ENCODE measurements at regions not wholly inside any gene's neighbourhood (a gene's known extent, or its start where the extent isn't known, plus 50 kb on each side); places are given as distances from the start of the nearest gene placed in this dataset.
A peak's percentile ranks its signal among the peaks of the same experiment; 100 is the strongest.

DNA sequence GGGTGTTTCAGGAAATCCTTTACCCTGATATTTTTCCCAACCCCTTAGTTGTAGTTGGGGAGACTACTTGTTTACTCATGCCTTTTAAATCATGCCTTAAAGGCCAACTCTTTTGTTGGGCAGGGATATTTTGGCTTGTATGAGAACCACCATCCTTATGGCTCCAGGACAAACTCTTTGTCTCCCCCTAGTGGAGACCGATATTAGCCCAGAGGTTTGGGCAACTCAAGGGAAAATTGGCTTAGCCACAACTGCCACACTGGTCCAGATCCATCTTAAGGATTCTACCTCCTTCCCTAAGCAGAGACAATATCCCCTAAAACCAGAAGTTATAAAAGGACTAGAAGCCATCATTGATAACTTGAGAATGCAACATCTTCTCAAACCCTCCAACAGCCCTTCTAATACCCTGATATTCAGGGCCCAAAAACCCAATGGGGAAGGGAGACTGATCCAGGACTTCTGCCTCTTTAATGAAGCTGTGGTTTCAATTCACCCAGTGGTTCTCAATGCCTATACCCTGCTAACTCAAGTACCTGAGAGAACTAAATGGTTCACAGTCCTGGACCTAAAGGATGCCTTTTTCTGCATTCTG, 100.9 kb upstream of the HCN1 start:
- no peak for DNase-seq (ENCODE audit: low read depth)
- no peak overlapping the region for H3K4me3 ChIP-seq (ENCODE audit: low read length)
- TF ChIP-seq, protein P1, sequence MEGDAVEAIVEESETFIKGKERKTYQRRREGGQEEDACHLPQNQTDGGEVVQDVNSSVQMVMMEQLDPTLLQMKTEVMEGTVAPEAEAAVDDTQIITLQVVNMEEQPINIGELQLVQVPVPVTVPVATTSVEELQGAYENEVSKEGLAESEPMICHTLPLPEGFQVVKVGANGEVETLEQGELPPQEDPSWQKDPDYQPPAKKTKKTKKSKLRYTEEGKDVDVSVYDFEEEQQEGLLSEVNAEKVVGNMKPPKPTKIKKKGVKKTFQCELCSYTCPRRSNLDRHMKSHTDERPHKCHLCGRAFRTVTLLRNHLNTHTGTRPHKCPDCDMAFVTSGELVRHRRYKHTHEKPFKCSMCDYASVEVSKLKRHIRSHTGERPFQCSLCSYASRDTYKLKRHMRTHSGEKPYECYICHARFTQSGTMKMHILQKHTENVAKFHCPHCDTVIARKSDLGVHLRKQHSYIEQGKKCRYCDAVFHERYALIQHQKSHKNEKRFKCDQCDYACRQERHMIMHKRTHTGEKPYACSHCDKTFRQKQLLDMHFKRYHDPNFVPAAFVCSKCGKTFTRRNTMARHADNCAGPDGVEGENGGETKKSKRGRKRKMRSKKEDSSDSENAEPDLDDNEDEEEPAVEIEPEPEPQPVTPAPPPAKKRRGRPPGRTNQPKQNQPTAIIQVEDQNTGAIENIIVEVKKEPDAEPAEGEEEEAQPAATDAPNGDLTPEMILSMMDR (conservative IDR thresholded peaks at IDR 0.05; ENCODE audit: low read depth, low read length), result peak; percentile 29

DNA sequence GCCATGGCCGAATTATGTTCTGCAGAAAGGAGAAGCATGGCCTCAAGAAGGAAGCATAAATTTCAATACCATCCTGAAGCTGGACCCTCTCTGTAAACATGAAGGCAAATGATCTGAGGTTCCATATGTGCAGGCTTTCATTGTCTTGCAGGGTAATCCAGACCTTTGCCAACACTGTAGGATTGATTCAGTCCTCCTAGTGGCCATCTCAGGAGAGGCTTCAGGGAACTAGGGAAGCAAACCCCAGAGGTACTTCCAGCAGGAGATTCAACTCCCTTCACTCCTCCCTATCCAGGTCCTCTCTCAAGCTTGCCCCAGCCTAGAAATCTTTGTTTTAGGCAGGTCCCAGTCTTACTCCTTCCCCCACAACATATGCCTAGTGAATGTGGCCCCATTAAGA, 99.3 kb upstream of the HCN1 start:
- TF ChIP-seq, protein P1 (conservative IDR thresholded peaks at IDR 0.05; ENCODE audit: low read depth, low read length), result no peak
- no peak for DNase-seq (ENCODE audit: low read depth)
- no peak overlapping the region for H3K4me3 ChIP-seq (ENCODE audit: low read length)

DNA sequence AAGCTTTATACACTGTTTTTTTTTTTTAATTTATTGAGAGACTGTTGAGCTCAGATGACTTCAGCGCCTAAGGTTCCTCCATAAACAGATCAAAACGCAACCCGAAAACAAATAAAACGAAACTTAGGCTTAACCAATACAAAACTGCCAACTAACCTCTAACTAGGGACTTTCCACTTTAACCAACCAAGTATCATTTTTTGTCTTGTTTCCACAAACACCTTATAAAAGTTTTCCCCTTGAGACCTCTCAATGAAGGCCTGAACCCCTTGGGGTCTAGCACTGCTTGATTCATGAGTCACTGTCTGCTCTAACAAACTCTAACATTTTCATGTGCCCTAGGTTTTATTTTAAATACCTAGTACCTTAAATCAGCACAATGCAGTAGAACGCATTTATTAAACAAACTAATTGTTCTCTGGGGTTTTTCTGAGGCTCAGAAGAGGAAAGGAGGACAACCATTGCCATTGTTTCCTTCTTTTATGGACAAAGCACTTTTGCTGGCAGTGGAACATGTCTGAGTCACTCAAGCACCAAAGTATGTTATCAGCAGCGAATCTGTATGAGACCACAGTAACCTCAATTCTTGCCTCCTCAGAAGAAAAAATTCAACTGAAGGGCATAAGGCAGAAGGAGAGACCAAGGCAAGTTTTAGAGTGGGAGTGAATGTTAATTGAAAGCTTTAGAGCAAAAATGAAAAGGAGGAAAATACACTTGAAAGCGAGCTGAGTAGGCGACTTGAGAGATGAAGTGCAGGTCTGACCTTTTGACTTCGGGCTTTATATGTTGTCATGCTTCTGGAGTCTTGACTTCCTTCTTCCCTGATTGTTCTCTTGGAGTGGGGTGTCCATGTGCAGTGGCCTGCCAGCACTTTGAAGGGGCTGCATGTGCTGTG, 97.7 kb upstream of the HCN1 start:
- no peak overlapping the region for H3K4me3 ChIP-seq (ENCODE audit: low read length)
- TF ChIP-seq, protein P1 (conservative IDR thresholded peaks at IDR 0.05; ENCODE audit: low read depth, low read length), result no peak
- DNase-seq (ENCODE audit: low read depth), result no peak

DNA sequence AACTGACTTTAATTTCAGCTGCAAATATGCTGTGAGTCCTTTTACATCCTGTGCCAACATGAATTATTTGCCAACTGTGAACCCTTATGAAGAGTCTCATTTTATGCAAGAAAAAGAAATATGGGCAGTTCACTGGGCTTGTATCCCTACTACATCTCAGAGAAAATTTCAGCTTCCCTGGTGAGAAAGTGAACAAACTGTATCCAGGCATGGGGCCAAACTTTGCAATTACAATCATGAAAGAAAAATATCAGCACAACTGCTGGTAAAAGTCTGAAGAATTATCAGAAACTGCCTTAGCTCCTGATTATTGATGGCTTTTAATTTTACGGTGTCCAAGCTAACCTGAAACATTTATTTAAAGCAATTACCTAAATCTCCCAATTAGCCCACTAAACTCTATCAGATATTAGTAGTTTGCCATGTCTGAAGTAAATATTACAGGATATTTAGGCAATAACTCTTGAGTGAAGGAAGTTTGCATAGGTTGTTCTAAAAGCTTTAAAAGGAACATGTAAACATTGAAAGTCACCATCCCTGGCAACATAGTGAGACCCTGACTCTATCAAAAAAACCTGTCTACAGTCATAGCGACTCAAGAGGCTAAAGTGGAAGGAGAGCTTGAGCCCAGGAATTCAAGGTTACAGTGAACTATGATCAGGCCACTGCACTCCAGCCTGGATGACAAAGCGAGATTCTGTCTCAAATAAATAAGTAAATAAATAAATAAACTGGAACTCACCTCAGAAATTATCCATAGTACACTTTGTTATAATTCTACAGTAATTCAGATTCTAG, 83.9 kb upstream of the HCN1 start:
- no peak overlapping the region for H3K4me3 ChIP-seq (ENCODE audit: low read length)
- DNase-seq (ENCODE audit: low read depth), result no peak
- TF ChIP-seq, protein P1 (conservative IDR thresholded peaks at IDR 0.05; ENCODE audit: low read depth, low read length), result no peak

DNA sequence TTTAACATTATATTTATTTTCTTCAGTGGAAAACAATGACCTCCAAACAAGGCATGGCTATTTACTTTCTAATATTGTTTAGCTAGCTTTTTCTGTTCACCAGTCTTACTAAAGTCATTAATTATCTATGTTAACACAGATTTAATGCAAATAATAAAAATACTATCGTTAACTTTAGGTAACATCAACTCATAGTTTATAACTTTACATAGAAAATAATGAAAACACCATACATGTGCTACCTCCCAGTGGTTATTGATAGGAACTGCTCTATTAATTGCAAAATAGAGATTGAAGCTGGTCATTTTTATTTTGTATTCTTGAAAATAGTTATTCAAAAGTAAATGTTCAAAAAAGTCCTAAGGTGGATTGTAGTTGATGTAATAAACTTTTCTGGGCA, 78.3 kb upstream of the HCN1 start:
- TF ChIP-seq, protein P1 (conservative IDR thresholded peaks at IDR 0.05; ENCODE audit: low read depth, low read length), result peak; percentile 14
- no peak overlapping the region for H3K4me3 ChIP-seq (ENCODE audit: low read length)
- no peak for DNase-seq (ENCODE audit: low read depth)

DNA sequence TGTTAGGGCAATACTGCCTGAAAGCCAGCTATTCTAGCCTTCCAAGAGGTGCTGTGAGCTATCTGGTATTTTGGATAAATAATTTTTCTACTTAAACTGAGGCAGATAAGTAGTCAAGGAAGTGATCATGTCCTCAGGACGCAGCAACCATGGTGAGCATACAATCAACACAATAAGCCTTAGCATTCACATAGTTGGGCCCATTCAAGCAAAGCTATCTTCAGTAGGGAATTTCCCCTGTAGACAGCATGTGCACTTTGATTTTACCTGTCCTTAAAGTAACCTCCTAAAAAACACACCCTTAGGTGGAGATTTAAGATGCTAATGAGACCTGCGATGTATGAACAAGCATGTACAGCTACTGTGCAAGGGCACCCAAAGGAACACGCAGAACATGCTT, 76.2 kb upstream of the HCN1 start:
- no peak for DNase-seq (ENCODE audit: low read depth)
- TF ChIP-seq, protein P1 (conservative IDR thresholded peaks at IDR 0.05; ENCODE audit: low read depth, low read length), result no peak
- H3K4me3 ChIP-seq (ENCODE audit: low read length), result no peak overlapping the region
